IMR-90 (cell line): ENCODE measurements at regions not wholly inside any gene's neighbourhood (a gene's known extent, or its start where the extent isn't known, plus 50 kb on each side); places are given as distances from the start of the nearest gene placed in this dataset.

Experiments used
- ATAC-seq: fragments of 200-7000 bp; cut with Tn5 transposase; 2 replicates; pipeline ENCODE4 v1.9.1; 2020; ENCODE audit warnings: low read depth, mild to moderate bottlenecking, moderate library complexity
- BruUV-seq: library from RNA; stranded (reverse); fragments of 400-500 nt; replicated peaks from 2 replicates; lab custom pipeline; 2021; lab: Mats Ljungman, UMichigan
- CTCF ChIA-PET: fragments of 300-600 bp; formaldehyde crosslinking; extraction: SDS; loops from one replicate; lab custom pipeline; 2021; ENCODE audit warnings: antibody characterized with exemption; lab: Yijun Ruan, JAX
- POLR2A ChIA-PET: fragments of 300-600 bp; sonication (Branson Sonifier 250); formaldehyde crosslinking; loops from one replicate; lab custom pipeline; 2022; ENCODE audit warnings: antibody characterized with exemption; ENCODE audit not compliant: unreplicated experiment; lab: Charles Lee
- DNase-seq: peaks from one replicate; pipeline ENCODE4 v3.0.0; 2013
- H2AFZ ChIP-seq: replicated peaks from 2 replicates; pipeline ENCODE3; 2013; ENCODE audit warnings: low read length, mild to moderate bottlenecking; ENCODE audit not compliant: poor library complexity
- H2AK5ac ChIP-seq: 2 replicates; pipeline ENCODE4 v1.6.1; 2013; ENCODE audit warnings: low read depth, low read length, inconsistent platforms
- H2AK9ac ChIP-seq: replicated peaks from 2 replicates; pipeline ENCODE3; 2013; ENCODE audit warnings: mild to moderate bottlenecking, low read depth, low read length, moderate library complexity; ENCODE audit not compliant: poor library complexity
- H2BK120ac ChIP-seq: 2 replicates; pipeline ENCODE4 v1.6.1; 2013; ENCODE audit warnings: low read depth, low read length, inconsistent platforms
- H2BK15ac ChIP-seq: 3 replicates; pipeline ENCODE4 v1.6.1; 2013; ENCODE audit warnings: low read depth, low read length, inconsistent platforms
- H2BK20ac ChIP-seq: 2 replicates; pipeline ENCODE4 v1.6.1; 2013; ENCODE audit warnings: low read depth, mild to moderate bottlenecking, inconsistent platforms, low read length, moderate library complexity
- H2BK5ac ChIP-seq: 2 replicates; pipeline ENCODE4 v1.6.1; 2013; ENCODE audit warnings: mild to moderate bottlenecking, low read depth, low read length, inconsistent platforms; ENCODE audit not compliant: poor library complexity, severe bottlenecking
- H3K14ac ChIP-seq: replicated peaks from 2 replicates; pipeline ENCODE4 v1.6.1; 2013; ENCODE audit warnings: low read depth, low read length, inconsistent platforms
- H3K18ac ChIP-seq: 2 replicates; pipeline ENCODE4 v1.6.1; 2013; ENCODE audit warnings: low read depth, low read length, control low read depth
- H3K23ac ChIP-seq: 2 replicates; pipeline ENCODE4 v1.6.1; 2013; ENCODE audit warnings: low read depth, low read length, inconsistent platforms
- H3K27ac ChIP-seq: 2 replicates; pipeline ENCODE4 v1.5.1; 2013; ENCODE audit warnings: mild to moderate bottlenecking, control low read depth, low read length; ENCODE audit not compliant: insufficient read depth
- H3K27me3 ChIP-seq: 2 replicates; pipeline ENCODE4 v1.6.1; 2013; ENCODE audit warnings: low read length; ENCODE audit not compliant: control insufficient read depth, insufficient read depth
- H3K36me3 ChIP-seq: 2 replicates; pipeline ENCODE4 v1.6.1; 2013; ENCODE audit warnings: low read length, mixed read lengths; ENCODE audit not compliant: control insufficient read depth, insufficient read depth
- H3K4ac ChIP-seq: 2 replicates; pipeline ENCODE4 v1.6.1; 2013; ENCODE audit warnings: low read depth, low read length, inconsistent platforms
- H3K4me1 ChIP-seq: 2 replicates; pipeline ENCODE4 v1.6.1; 2013; ENCODE audit warnings: low read length, mixed read lengths; ENCODE audit not compliant: control insufficient read depth, insufficient read depth
- H3K4me2 ChIP-seq: 2 replicates; pipeline ENCODE4 v1.6.1; 2013; ENCODE audit warnings: low read depth, mild to moderate bottlenecking, control low read depth, low read length, moderate library complexity
- H3K4me3 ChIP-seq: 2 replicates; pipeline ENCODE4 v1.5.1; 2013; ENCODE audit warnings: low read depth, mild to moderate bottlenecking, control low read depth, low read length, moderate library complexity; ENCODE audit not compliant: insufficient read depth
- H3K56ac ChIP-seq: 2 replicates; pipeline ENCODE4 v1.6.1; 2013; ENCODE audit warnings: low read length, inconsistent platforms; ENCODE audit not compliant: insufficient read depth; ENCODE audit errors: extremely low read depth
- H3K79me1 ChIP-seq, 2 experiments: 2 replicates each; pipeline ENCODE4 v1.6.1; 2013; ENCODE audit warnings: low read length in 2 of 2, inconsistent platforms in 1 of 2, low read depth in 1 of 2
- H3K9ac ChIP-seq: 2 replicates; pipeline ENCODE4 v1.6.1; 2013; ENCODE audit warnings: low read depth, low read length, control low read depth
- H3K9me1 ChIP-seq: 2 replicates; pipeline ENCODE4 v1.6.1; 2013; ENCODE audit warnings: low read length, inconsistent platforms; ENCODE audit not compliant: insufficient read depth
- H3K9me3 ChIP-seq: 2 replicates; pipeline ENCODE4 v1.6.1; 2013; ENCODE audit warnings: low read length; ENCODE audit not compliant: control insufficient read depth, insufficient read depth
- H4K20me1 ChIP-seq: 2 replicates; pipeline ENCODE4 v1.6.1; 2013; ENCODE audit warnings: low read length, inconsistent platforms; ENCODE audit not compliant: insufficient read depth
- H4K5ac ChIP-seq: 2 replicates; pipeline ENCODE4 v1.6.1; 2013; ENCODE audit warnings: mild to moderate bottlenecking, low read depth, low read length, control low read depth
- H4K8ac ChIP-seq, 2 experiments: 2 replicates each; pipeline ENCODE4 v1.6.1; 2013; ENCODE audit warnings: low read depth in 2 of 2, low read length in 2 of 2, control low read depth in 1 of 2, inconsistent platforms in 1 of 2
- H4K91ac ChIP-seq: 2 replicates; pipeline ENCODE4 v1.6.1; 2013; ENCODE audit warnings: low read depth, low read length, inconsistent platforms; ENCODE audit not compliant: insufficient read depth
- BHLHE40 ChIP-seq: fragments of 150-350 bp; IDR thresholded peaks from 2 replicates; pipeline ENCODE4 v1.6.1; 2016; ENCODE audit warnings: mild to moderate bottlenecking, low read depth, low read length
- CHD1 ChIP-seq: IDR thresholded peaks from 2 replicates; pipeline ENCODE4 v1.6.1; 2012; ENCODE audit warnings: low read depth, low read length, improper control_type of control experiment
- FOS ChIP-seq: fragments of 150-350 bp; IDR thresholded peaks from 2 replicates; pipeline ENCODE4 v1.6.1; 2016; ENCODE audit warnings: low read depth, low read length
- MAZ ChIP-seq: IDR thresholded peaks from 2 replicates; pipeline ENCODE4 v1.6.1; 2012; ENCODE audit warnings: low read depth, mild to moderate bottlenecking, low read length, improper control_type of control experiment, moderate library complexity, borderline replicate concordance
- MXI1 ChIP-seq: IDR thresholded peaks from 2 replicates; pipeline ENCODE4 v1.6.1; 2012; ENCODE audit warnings: low read depth, mild to moderate bottlenecking, low read length, moderate library complexity, borderline replicate concordance
- NFE2L2 ChIP-seq: fragments of 150-350 bp; IDR thresholded peaks from 2 replicates; pipeline ENCODE4 v1.6.1; 2016; ENCODE audit warnings: low read depth, mild to moderate bottlenecking, low read length
- RFX5 ChIP-seq: IDR thresholded peaks from 2 replicates; pipeline ENCODE4 v1.8.0; 2012; ENCODE audit warnings: low read depth, mild to moderate bottlenecking, low read length, moderate library complexity
- SMC3 ChIP-seq: fragments of 150-350 bp; IDR thresholded peaks from 2 replicates; pipeline ENCODE4 v1.6.1; 2016; ENCODE audit warnings: low read depth, mild to moderate bottlenecking, antibody characterized with exemption, low read length, moderate library complexity
- WGBS, 2 experiments: methylation state at CpG; one replicate each; pipeline versions ENCODE4 v1.1.5 to v1.1.7; 2013; ENCODE audit warnings: missing lambda C conversion rate in 2 of 2; ENCODE audit not compliant: insufficient read length in 1 of 2; ENCODE audit errors: extremely low coverage in 2 of 2; 5-methylcytosine and 5-hydroxymethylcytosine counted together
- dilution Hi-C: fragments of 300-500 bp; cut with HindIII; formaldehyde crosslinking; loops from one replicate; pipeline ENCODE4 v1.14.3; 2018; ENCODE audit warnings: low sequenced_read_pairs; ENCODE audit not compliant: unreplicated experiment
- in situ Hi-C: fragments of 300-500 bp; cut with MboI; formaldehyde crosslinking; loops from 3 replicates; pipeline ENCODE4 v1.14.3; 2019; ENCODE audit warnings: low sequenced_read_pairs, inconsistent platforms, mixed read lengths
- intact Hi-C: fragments of 100-400 bp; cut with micrococcal nuclease; formaldehyde crosslinking; loops from 2 replicates; pipeline ENCODE4 v1.10.0; 2022

DNA sequence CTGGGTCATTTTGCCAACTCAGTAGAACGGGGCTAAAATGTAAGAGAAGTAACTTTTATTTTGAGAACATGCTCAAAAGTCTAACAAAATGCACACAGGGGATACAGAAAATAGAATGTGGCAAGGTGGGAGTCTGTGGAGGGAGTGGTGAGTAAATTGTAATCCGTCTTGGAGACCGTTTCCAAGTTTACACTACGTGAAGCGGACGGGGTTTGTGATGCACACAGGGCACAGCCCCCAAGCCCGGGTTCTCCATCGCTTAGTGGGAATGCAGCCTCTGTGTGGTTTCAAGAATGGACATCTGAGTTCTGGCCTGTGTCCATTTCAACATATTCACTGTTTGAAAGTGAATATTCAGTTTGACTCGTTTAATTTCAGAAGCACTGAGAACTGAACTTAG is 65.0 kb upstream of the TMEM18 start:
- H3K9me3 ChIP-seq = no peaks in the 10 kb centered on the region
- dilution Hi-C loops = no loop called here
- no peaks in the 10 kb centered on the region for H3K27me3 ChIP-seq
- H3K23ac ChIP-seq = no peak overlapping the region
- H2BK20ac ChIP-seq = no peak overlapping the region
- 93% methylated on average over 3 of the region's 9 CpGs; no CpG with 5 or more reads in 1 of the 2 experiments for WGBS, 2 experiments
- no peaks in the 10 kb centered on the region for H3K9me1 ChIP-seq
- H4K91ac ChIP-seq = no peak overlapping the region
- no peaks in the 10 kb centered on the region for H4K20me1 ChIP-seq
- no peak overlapping the region for H2BK5ac ChIP-seq
- DNase-seq (no peak), ATAC-seq (no peak)
- TF ChIP-seq CHD1 = no peak
- TF ChIP-seq BHLHE40 = no peak
- no peak for TF ChIP-seq RFX5
- no peak for TF ChIP-seq MXI1
- TF ChIP-seq FOS = no peak
- TF ChIP-seq NFE2L2 = no peak
- no peak for TF ChIP-seq MAZ
- no peak for TF ChIP-seq SMC3
- no peak overlapping the region for H3K4me2 ChIP-seq
- H4K5ac ChIP-seq = no peak overlapping the region
- H2BK120ac ChIP-seq = no peak overlapping the region
- no TSS peak for BruUV-seq
- H2AFZ ChIP-seq = no peak overlapping the region
- no peak overlapping the region for H3K18ac ChIP-seq
- H2BK15ac ChIP-seq = no peak overlapping the region
- in situ Hi-C loops = no loop called here
- POLR2A ChIA-PET = no interaction called here
- no peak overlapping the region for H3K27ac ChIP-seq
- intact Hi-C loops = no loop called here
- H2AK5ac ChIP-seq = no peak overlapping the region
- H3K9ac ChIP-seq = no peak overlapping the region
- H3K4me3 ChIP-seq = no peak overlapping the region
- H3K56ac ChIP-seq = no peak overlapping the region
- no peak overlapping the region for H2AK9ac ChIP-seq
- no peaks in the 10 kb centered on the region for H3K4me1 ChIP-seq
- no peak overlapping the region for H3K14ac ChIP-seq
- no peak overlapping the region for H3K4ac ChIP-seq
- no peaks in the 10 kb centered on the region for H3K36me3 ChIP-seq
- no peaks in the 10 kb centered on the region for H3K79me1 ChIP-seq
- H4K8ac ChIP-seq = no peak overlapping the region
- CTCF ChIA-PET = no interaction called here
